Stimulated activated effector memory CD8-positive, alpha-beta T cell treated with anti-CD3 and anti-CD28 coated beads, Interleukin-12 subunit alpha, Interleukin-12 subunit beta, amount 100 ng/mL, for 72 hours (primary cell): ENCODE measurements at regions not wholly inside any gene's neighbourhood (a gene's known extent, or its start where the extent isn't known, plus 50 kb on each side); places are given as distances from the start of the nearest gene placed in this dataset.

ENCODE experiments used
- ATAC-seq: fragments of 150-1000 bp; cut with Tn5 transposase; 2 replicates; pipeline ENCODE4 v1.10.0; 2021
- DNase-seq, 2 donors: peaks; one replicate each; pipeline ENCODE4 v3.0.0; 2021 to 2022; ENCODE audit warnings: low spot score in 2 of 2
- H3K27ac Mint-ChIP-seq: one replicate; pipeline ENCODE4 v1.8.0; 2022; ENCODE audit warnings: mild to moderate bottlenecking, mixed read lengths
- H3K36me3 Mint-ChIP-seq: one replicate; pipeline ENCODE4 v1.8.0; 2022; ENCODE audit warnings: mild to moderate bottlenecking, mixed read lengths
- H3K4me1 Mint-ChIP-seq: one replicate; pipeline ENCODE4 v1.8.0; 2022; ENCODE audit warnings: mixed read lengths
- H3K4me3 Mint-ChIP-seq: one replicate; pipeline ENCODE4 v1.8.0; 2022; ENCODE audit warnings: mild to moderate bottlenecking, mixed read lengths
- H3K9me3 Mint-ChIP-seq: one replicate; pipeline ENCODE4 v1.8.0; 2022; ENCODE audit warnings: mixed read lengths

- Mint-ChIP-seq H3K9me3 (peaks cover 24% of the 10 kb centered on the region), H3K27ac (no peak overlapping the region), H3K4me3 (no peak overlapping the region), H3K36me3 (no peaks in the 10 kb centered on the region), H3K4me1 (no peaks in the 10 kb centered on the region)
- ATAC-seq = no peak
- no peak for DNase-seq
These were observed 1396.8 kb downstream of the LRRC4C start for GRCh38 chr11:40062616-40063015.

GRCh38 chr11:40061221-40061620 is 1398.2 kb downstream of the LRRC4C start:
- Mint-ChIP-seq H3K27ac (no peak overlapping the region), H3K9me3 (peaks cover 15% of the 10 kb centered on the region), H3K4me3 (no peak overlapping the region), H3K36me3 (no peaks in the 10 kb centered on the region), H3K4me1 (no peaks in the 10 kb centered on the region)
- no peak for DNase-seq
- no peak for ATAC-seq

DNA sequence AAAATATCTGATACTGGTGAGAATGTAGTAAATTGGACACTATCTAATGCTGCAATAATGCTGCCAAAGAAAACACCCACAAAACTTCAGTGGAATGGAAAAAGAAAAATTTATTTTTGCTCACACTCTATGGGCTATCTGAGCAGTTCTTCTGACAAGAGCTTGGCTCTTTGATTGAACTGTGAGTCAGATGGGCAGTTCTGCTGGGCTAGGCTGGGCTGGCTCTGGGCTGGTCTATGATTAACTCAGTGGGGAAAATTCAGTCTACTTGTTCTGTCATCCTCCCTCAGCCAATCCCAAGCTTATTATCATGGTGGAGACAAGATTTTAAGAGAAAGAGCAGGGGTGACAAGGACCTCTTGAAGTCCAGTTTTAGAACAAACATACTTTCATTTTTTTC is 1404.8 kb downstream of the LRRC4C start:
- Mint-ChIP-seq H3K9me3 (peaks cover 9% of the 10 kb centered on the region), H3K4me3 (no peak overlapping the region), H3K36me3 (no peaks in the 10 kb centered on the region), H3K4me1 (no peaks in the 10 kb centered on the region), H3K27ac (no peak overlapping the region)
- ATAC-seq (no peak), DNase-seq (no peak)

- Mint-ChIP-seq H3K27ac (no peak overlapping the region), H3K9me3 (peaks cover 13% of the 10 kb centered on the region), H3K4me1 (no peaks in the 10 kb centered on the region), H3K36me3 (no peaks in the 10 kb centered on the region), H3K4me3 (no peak overlapping the region)
- ATAC-seq (no peak), DNase-seq (no peak)
These were observed 1414.1 kb downstream of the LRRC4C start for GRCh38 chr11:40045312-40045711.

GRCh38 chr11:40037005-40037404 is 1422.4 kb downstream of the LRRC4C start:
- Mint-ChIP-seq H3K4me1 (no peaks in the 10 kb centered on the region), H3K36me3 (no peaks in the 10 kb centered on the region), H3K27ac (no peak overlapping the region), H3K4me3 (no peak overlapping the region), H3K9me3 (peaks cover 24% of the 10 kb centered on the region)
- DNase-seq (no peak), ATAC-seq (no peak)

- no peaks in the 10 kb centered on the region for H3K36me3 Mint-ChIP-seq
- DNase-seq = no peak
- H3K9me3 Mint-ChIP-seq = peaks cover 19% of the 10 kb centered on the region
- H3K4me1 Mint-ChIP-seq = no peaks in the 10 kb centered on the region
- H3K27ac Mint-ChIP-seq = no peak overlapping the region
- no peak overlapping the region for H3K4me3 Mint-ChIP-seq
- ATAC-seq = no peak
These were observed 1427.1 kb downstream of the LRRC4C start for GRCh38 chr11:40032331-40032730.

- ATAC-seq (no peak), DNase-seq (no peak)
- H3K27ac Mint-ChIP-seq = no peak overlapping the region
- H3K36me3 Mint-ChIP-seq = no peaks in the 10 kb centered on the region
- H3K4me3 Mint-ChIP-seq = no peak overlapping the region
- no peaks in the 10 kb centered on the region for H3K4me1 Mint-ChIP-seq
- peaks cover 13% of the 10 kb centered on the region for H3K9me3 Mint-ChIP-seq
These were observed 1428.6 kb downstream of the LRRC4C start for GRCh38 chr11:40030867-40031266.

DNA sequence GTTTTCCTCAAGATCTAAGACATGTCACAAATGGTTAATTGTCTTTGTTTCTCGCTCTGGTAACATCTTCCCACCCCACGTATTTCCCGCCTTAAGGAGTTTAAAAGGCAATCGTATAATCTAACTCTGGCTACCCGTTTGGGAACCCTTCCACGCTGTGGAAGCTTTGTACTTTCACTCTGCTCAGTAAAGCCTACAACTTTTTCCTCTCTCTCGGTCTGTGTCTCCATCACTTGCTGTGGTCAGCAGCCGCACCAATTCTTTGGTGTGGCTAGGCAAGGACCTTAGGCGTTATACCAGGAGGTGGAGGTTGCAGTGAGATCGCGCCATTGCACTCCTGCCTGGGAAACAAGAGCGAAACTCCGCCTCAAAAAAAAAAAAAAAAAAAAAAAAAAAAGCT is 1430.1 kb downstream of the LRRC4C start:
- peaks cover 16% of the 10 kb centered on the region for H3K9me3 Mint-ChIP-seq
- no peaks in the 10 kb centered on the region for H3K36me3 Mint-ChIP-seq
- ATAC-seq (no peak), DNase-seq (no peak)
- no peak overlapping the region for H3K4me3 Mint-ChIP-seq
- no peaks in the 10 kb centered on the region for H3K4me1 Mint-ChIP-seq
- H3K27ac Mint-ChIP-seq = no peak overlapping the region

DNA sequence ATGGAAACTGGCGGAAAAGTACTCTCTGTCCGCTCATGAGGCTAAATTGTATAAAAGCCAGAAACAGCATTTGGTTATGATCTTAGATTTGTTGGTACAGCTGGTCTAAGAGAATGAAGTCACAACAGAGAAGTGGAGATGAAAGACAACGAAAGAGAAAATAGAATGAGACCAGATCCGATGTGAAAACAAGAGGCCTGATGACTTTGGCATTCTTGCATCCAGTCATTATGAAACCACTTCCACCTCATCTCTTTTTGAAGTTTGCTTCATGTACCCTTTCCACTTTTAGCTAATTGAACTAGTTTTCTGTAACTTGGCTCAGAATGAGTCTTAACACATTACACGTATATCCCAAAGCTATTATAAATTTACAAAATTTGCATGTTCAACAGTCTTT is 1431.7 kb downstream of the LRRC4C start:
- DNase-seq (no peak), ATAC-seq (no peak)
- Mint-ChIP-seq H3K4me3 (no peak overlapping the region), H3K27ac (no peak overlapping the region), H3K9me3 (peaks cover 19% of the 10 kb centered on the region), H3K4me1 (no peaks in the 10 kb centered on the region), H3K36me3 (no peaks in the 10 kb centered on the region)

- no peaks in the 10 kb centered on the region for H3K36me3 Mint-ChIP-seq
- no peak overlapping the region for H3K4me3 Mint-ChIP-seq
- DNase-seq = no peak
- H3K27ac Mint-ChIP-seq = no peak overlapping the region
- ATAC-seq = no peak
- peaks cover 22% of the 10 kb centered on the region for H3K9me3 Mint-ChIP-seq
- H3K4me1 Mint-ChIP-seq = no peaks in the 10 kb centered on the region
These were observed 1435.7 kb downstream of the LRRC4C start for GRCh38 chr11:40023724-40024123.

GRCh38 chr11:40010011-40010410 is 1449.4 kb downstream of the LRRC4C start:
- Mint-ChIP-seq H3K4me3 (no peak overlapping the region), H3K9me3 (peaks cover 10% of the 10 kb centered on the region), H3K27ac (no peak overlapping the region), H3K4me1 (no peaks in the 10 kb centered on the region), H3K36me3 (no peaks in the 10 kb centered on the region)
- DNase-seq (no peak), ATAC-seq (no peak)

DNA sequence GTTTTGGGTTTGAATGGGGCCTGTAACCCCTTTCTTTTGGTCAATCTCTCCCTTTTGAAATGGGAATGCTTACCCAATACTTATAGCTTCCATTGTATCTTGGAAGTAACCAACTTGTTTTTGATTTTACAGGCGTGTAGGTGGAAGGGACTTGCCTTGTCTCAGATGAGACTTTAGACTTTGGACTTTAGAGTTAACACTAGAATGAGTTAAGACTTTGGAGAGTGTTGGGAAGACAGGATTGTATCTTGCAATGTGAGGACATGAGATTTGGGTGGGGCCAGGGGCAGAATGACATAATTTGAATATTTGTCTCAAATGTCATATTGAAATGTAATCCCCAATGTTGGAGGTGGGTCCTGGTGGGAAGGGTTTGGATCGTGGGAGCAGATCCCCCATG is 1466.9 kb downstream of the LRRC4C start:
- ATAC-seq (no peak), DNase-seq (no peak)
- Mint-ChIP-seq H3K4me1 (no peaks in the 10 kb centered on the region), H3K9me3 (peaks cover 23% of the 10 kb centered on the region), H3K4me3 (no peak overlapping the region), H3K27ac (no peak overlapping the region), H3K36me3 (no peaks in the 10 kb centered on the region)

DNA sequence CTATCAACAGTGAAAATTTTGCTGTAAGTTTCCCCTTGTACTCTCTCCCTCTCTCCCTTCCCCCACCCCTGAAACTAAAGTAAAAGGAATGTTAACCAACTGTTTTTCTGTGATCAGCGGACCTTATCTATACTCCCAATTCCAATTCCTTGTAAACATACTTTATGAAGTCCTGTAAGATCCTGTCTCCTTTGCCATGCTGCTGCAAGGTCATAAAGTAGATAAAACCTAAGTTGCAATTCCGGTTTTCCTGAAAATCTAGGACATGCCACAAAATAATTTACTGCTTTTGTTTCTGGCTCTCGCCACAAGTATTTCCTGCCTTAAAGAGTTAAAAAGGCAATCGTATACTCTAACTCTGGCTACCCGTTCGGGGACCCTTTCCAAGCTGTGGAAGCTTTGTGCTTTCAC is 1469.0 kb downstream of the LRRC4C start:
- Mint-ChIP-seq H3K27ac (no peak overlapping the region), H3K36me3 (no peaks in the 10 kb centered on the region), H3K9me3 (peaks cover 26% of the 10 kb centered on the region), H3K4me1 (no peaks in the 10 kb centered on the region), H3K4me3 (no peak overlapping the region)
- no peak for DNase-seq
- ATAC-seq = no peak

DNA sequence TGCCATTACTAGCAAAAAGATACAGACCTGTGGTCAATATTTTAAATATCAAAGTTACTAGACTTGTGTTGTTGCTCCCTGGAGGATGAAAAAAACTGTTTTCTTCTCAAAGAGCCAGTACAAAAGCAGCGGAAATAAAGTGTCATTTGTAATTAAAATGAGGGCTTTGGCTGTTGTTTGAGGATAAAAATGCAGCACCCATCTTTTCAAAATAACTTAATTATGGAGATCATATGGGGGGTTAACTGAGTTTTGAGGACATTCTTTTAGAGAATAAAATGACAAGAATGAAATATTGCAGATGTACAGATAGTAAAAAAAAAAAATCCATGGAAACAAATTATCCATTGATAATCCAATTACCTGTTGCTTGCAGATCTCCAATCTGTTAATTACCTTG is 1484.4 kb downstream of the LRRC4C start:
- Mint-ChIP-seq H3K4me3 (no peak overlapping the region), H3K4me1 (no peaks in the 10 kb centered on the region), H3K36me3 (no peaks in the 10 kb centered on the region), H3K27ac (no peak overlapping the region), H3K9me3 (peaks cover 15% of the 10 kb centered on the region)
- DNase-seq (no peak), ATAC-seq (no peak)

DNA sequence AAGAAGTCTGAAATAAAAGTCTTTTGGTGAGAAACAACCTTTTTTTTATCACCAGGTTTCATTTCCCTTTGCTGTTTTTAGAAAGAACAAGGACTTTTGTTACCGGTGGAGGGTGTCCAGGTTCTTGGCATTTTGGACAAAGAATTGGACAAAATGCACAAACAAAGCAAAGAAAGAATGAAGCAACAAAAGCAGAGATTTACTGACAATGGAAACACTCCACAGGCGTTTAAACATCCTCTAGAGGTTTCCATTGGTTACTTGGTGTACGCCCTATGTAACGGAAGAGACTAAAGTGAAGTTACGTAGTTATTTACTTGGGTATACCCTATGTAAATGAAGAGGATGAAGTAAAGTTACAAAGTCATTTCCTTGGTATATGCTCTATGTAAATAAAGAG is 1487.0 kb downstream of the LRRC4C start:
- H3K9me3 Mint-ChIP-seq = peaks cover 15% of the 10 kb centered on the region
- no peak for DNase-seq
- ATAC-seq = no peak
- H3K4me3 Mint-ChIP-seq = no peak overlapping the region
- H3K36me3 Mint-ChIP-seq = no peaks in the 10 kb centered on the region
- H3K27ac Mint-ChIP-seq = no peak overlapping the region
- H3K4me1 Mint-ChIP-seq = no peaks in the 10 kb centered on the region

DNA sequence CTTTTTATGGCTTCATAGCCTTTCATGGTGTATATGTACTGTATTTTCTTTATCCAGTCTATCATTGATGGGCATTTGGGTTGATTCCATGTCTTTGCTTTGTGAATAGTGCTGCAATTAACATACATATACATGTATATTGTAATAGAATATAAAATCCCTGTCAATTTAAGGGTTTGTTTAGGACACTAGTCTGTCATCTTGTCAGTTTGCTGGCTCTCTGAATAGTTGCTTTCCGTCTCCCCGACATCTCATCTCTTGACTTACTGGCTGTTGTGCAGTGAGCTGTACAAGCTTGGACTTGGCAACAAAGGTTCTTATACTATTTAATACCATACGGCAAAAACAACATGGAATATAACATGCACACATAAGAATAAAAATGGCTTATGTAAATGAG is 1487.5 kb downstream of the LRRC4C start:
- Mint-ChIP-seq H3K9me3 (peaks cover 13% of the 10 kb centered on the region), H3K27ac (no peak overlapping the region), H3K36me3 (no peaks in the 10 kb centered on the region), H3K4me3 (no peak overlapping the region), H3K4me1 (no peaks in the 10 kb centered on the region)
- DNase-seq (no peak), ATAC-seq (no peak)

DNA sequence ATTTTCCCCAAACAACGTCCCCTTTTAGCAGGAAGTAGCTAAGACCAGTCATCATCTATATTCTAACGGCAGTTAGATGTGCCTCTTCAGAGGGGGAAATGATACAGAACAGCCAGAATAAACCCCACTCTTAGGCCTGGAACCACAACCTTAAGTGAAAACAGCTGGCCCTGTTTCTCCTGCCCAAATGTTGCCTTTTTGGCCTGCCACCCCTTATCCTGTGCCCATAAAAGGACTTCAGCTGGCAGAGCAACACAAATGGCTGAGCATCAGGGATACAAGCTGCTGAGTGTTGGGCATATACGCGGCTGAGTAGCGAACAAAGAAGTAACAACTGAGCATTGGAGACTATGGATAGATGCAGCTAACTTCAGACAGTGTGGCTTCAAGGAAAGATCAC is 1491.4 kb downstream of the LRRC4C start:
- H3K4me1 Mint-ChIP-seq = no peaks in the 10 kb centered on the region
- no peak overlapping the region for H3K27ac Mint-ChIP-seq
- H3K9me3 Mint-ChIP-seq = peaks cover 11% of the 10 kb centered on the region
- no peaks in the 10 kb centered on the region for H3K36me3 Mint-ChIP-seq
- ATAC-seq (no peak), DNase-seq (no peak)
- H3K4me3 Mint-ChIP-seq = no peak overlapping the region
